GM19238 (cell line): ENCODE measurements at regions not wholly inside any gene's neighbourhood (a gene's known extent, or its start where the extent isn't known, plus 50 kb on each side); places are given as distances from the start of the nearest gene placed in this dataset.

Experiments
- DNase-seq: peaks from one replicate; pipeline ENCODE4 v3.0.0; 2011; ENCODE audit warnings: low spot score; ENCODE audit not compliant: insufficient read length

DNA sequence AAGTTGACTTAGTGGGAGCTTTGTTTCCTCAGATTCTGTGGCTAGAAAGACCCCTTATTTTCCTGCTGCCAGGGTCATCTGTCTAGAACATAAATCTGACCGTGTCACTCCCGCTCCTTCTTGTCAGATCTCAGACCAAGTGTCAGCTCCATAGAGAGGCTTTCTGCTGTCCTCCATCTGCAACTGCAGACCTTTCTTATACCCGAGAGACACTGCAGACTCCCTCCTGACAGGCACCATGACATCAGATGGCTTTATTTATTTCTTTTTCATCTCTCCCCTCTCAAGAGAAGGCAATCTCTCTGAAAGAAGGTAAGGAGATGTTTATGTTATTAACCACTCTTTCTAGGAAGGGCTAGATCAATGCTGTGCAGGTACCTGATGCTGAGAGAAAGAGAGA is 726.5 kb downstream of the UQCRFS1 start:
- no peak for DNase-seq

DNA sequence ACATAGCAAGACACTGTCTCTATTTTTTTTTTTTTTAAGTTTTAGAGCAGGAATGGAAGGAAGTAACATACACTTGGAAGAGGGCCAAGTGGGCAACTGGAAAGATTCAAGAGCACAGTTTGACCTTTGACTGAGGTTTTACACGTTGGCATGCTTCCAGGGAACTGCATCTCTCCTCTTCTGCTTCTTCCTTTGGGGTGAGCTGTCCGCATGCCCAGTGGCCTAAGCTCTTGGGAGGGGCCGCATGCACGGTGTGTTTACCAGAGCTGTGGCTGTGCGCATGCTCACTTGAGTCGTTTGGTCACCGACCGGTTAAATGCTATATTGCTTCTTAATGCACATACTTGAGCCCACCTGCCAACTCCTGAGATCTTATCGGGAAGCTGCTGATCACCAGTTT is 727.7 kb downstream of the UQCRFS1 start:
- DNase-seq: no peak

DNA sequence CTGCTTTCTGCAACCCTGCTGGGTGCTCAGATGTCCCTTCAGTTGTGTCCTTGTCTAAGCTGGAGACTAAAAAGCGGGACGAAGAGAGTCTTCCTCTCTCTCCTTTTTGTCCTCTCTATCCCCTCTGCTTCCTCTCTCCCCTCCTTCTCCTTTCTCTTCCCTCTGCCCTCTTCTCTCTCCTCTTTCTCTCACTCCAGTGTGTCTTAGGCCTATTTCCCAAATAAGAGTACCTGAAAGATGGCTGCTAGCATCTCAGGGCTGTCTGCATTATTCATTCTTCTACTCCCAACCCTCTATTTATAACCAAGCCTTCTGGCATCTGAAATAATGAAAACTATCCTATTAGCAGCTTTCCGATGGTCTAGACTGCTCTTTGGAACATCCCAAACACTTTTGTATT is 729.8 kb downstream of the UQCRFS1 start:
- DNase-seq: no peak

DNA sequence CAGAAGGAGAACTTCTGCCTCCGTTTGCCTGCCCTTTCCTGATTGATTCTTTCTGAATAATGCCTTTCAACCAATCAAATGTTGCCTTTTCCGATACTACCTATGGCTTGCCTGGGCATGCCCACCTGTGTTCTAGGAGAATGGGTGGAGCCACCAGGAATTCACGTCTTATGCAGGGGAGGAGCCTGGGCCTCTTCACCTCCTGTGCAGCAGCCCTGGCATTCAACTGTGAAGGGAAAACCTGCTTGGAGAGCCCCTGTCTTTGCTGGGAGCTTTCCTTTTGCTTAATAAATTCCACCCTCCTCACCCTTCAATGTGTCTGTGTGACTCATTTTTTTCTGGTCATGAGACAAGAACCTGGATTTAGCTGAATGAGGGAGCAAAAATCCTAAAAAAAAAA is 730.7 kb downstream of the UQCRFS1 start:
- DNase-seq: no peak

DNA sequence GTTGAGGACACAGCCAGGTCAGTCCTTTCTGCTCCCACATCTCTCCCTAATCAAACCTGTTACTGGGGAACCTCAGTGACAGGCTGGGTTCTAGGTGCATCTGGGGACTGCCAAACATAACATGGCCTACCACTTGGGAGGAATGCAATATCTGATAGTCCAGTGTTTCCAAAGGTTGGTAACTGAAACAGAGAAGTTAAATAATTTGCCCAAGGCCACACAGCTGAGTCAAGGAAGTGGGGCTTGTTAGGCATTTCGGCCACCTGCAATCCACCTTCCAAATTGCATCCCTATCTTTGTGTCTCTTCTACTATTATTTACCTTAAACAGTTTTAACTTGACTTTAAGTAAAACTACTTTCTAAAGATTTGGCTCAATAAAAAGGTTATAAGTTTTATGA is 731.3 kb downstream of the UQCRFS1 start:
- no peak for DNase-seq

DNA sequence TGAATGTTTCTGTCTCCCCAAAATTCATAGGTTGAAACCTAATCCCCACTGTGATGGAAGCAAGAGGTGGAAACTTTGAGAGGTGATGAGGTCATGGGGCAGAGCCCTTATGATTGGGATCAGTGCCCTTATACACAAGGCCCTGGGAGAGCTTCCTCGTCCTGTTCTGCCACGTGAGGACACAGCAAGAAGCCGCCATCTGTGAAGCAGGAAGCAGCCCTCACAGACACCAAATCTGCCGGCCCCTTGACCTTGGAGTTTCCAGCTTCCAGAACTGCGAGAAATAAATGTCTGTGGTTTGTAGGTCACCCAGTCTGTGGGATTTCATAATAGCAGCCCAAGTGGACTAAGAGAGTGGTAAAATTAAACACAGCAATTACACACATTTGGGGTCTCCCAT is 737.4 kb downstream of the UQCRFS1 start:
- no peak for DNase-seq

DNA sequence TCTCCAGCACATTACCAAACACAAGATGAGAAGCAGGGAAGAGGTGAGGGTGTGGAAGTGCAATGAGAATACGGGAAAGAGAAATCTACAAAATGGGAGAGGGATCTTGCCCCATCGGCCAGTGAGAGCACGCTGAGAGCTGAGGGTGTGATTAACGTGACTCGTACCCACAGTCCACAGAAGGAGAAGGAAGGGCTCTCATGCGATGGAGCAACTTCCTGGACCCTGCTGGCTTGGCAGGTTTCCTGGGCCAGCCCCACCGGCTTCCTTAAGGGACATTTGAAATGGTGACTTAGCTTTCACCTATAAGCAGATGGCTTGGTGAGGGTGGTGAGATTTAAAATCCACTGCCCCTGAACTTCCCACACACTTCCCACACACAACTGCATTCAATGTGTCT is 740.1 kb downstream of the UQCRFS1 start:
- DNase-seq: no peak

DNA sequence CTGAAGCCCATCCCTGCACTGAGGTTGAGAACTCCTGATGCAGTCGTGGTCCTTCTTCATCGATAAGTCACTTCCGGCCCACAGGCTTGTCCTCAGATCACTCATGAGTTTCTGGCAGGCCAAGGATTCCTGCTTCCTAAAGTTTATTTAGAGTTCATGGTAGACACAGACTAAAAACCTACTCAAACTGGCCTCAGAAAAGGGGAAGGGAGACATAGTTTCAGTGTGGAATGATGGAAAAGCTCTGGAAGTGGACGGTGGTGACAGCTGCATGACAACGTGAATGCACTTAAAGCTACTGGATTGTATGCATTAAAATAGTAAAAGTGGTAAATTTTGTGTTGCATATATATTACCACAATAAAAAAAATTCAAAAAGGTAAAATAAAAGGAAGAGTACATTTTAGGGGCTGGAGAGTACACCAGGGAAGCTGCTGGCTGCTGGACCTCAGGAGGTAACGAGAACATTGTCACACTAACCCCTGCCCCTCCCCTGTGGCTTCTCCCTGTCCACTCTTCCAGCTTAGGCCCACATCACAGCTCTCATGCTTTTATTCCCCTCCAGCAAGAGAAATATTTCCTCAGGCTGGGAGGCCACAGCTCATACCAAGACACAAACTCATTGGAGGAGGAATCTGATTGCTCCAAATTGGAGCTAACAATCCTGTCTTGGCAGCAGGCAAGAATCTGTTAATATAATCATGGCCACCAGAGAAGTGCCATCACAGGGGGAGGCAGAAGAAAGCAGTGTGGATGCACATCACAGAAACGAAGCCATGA is 741.0 kb downstream of the UQCRFS1 start:
- no peak for DNase-seq

DNA sequence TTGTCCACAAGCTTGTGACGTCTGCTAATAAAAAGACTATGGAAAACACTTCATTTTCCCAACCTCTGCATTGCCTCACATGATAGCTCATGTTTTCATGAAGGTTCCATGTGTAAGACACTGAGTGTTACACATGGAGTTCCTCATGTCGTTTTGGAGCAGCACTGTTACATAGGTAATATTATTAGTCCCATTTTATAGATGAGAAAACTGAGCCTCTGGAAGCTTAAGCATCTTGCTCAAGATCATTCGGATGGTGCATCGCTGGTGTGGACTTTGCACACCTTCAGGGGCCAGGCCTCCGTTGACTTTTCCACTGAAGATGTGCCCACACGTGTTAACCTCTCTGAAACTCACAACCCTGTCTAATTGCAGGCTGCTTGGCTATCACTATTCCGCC is 743.4 kb downstream of the UQCRFS1 start:
- no peak for DNase-seq

DNA sequence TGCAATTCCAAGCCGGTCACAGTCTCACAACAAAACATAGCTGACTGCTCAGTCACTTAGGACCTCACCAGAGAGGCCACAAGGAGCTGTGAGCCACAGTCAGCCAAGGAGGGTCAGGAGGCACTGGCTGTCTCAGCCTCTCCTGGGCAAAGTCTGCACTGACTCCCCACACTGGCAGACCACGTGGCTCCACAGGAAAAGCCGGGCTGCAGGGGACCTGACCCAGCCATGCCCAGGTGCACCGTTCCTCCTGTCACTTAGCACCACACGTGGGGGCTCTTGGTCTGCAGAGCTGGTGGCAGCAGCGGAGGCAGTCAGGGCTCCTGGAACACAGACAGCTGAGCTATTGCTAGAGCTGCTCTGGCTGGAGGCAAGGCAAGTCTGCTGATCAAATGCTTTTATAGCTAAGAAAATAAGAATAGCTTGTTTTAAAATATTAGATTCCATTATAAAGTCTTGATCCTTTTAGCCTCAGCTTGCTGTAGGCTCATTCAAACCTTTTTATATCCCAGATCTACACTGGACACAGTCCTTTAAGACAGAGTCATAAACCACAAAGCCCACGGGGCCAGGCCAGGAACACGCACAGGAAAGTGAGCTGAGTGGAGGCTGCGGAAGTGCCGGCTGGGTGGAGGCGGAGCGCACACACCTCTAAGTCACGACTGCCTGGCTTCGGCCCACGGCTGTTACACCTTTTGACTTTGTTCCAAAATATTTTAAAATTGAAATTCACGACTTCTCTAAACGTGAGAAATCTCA is 744.1 kb downstream of the UQCRFS1 start:
- DNase-seq: peak; percentile 19

DNA sequence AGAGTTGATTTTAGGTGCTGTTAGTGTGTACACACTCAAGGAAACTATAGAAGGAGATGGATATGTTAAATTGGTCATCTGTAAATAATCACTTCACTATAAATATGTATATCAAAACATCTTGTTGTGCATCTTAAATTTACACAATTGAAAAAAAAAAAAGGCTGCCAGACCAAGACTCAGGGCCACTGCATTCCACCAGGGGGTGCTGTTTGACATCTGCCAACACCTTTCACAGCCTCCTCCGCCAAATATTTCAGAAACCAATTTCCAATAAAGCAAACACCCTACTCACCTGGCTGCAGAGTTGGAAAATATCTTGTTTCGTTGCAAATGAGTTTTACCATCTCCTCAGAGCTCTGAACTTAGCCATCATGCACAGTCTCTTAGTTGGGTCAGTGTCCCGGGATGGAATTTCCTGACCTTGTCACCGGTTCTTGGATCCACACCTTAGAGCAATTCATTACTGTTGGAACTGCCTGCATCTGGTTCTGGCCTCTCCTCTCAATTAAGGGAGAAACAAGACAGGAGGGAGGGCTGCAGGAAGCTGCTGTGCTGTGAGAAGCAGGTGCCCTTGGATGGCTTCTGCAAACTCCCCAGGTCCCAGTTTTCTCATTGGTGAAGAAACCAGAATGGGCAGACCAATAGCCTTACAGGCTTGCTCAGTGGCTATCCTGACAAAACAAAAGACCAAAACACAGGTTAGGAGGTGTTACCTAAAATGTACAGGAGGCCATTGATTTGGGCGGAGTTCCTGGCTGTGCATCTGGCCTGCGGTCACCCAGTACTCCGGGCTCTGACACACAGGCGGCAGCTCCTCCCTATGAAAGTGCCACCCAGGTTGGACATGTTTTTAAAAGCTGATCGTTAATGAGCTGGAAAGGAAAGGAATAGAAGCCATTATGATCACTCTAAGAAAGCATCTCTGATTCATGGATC is 746.6 kb downstream of the UQCRFS1 start:
- peak; percentile 32 for DNase-seq

DNA sequence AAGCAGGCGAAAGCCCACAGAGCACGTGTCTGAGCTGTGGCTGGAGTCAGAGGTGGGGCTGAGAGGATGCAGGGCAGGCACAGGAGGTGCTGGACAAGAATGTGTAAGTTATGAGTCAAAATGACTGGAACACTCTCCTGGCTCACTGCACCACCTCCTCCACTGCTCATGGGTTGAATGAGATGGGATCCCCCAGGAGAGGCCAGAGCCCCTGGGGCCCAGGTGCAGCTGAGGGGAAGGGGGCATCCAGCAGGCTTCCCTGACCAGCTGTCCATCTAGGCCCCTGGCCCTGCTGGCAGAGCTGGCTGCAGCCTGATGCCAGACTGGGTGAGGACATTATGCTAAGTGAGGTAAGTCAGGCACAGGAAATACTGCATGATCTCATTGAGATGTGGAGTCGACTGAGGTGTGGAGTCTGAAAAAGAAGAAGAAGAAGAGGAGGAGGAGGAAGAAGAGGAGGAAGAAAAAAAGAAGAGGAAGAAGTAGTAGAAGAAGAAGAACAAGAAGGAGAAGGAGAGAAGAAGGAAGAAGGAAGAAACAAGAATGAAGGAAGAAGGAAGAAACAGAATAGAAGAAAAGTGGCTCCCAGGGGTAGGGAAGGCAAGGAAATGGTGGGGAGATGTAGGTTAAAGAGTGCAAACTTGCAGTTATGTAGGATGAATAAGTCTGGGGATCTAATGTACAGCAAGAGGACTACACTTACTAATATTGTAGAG is 747.4 kb downstream of the UQCRFS1 start:
- no peak for DNase-seq

DNA sequence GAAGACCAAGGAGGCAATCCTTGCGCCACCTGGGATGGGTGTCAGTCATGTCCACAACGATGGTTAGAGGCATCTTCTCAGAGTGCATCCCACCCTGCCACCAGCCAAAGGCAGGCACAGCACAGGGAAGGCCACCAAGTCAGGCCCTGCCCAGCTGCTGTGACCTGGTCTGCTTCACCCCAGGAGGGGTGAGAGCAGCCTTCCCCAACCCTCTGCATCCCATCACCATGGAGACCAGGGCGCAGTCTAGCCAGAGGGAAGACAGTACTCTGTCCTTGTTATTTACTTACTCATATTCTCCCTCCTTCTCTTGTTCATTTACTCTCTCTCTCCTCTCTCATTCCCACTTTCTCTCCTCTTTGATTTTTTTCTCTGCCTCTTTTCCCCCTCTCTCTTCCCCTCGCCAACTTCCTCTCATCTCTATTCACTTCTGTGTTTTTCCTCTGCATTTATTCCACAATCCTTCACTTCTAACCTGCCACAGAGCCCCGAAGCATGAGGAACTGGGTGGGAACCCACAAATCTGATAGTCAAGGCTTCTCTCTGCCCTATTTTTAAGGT is 749.4 kb downstream of the UQCRFS1 start:
- no peak for DNase-seq

DNA sequence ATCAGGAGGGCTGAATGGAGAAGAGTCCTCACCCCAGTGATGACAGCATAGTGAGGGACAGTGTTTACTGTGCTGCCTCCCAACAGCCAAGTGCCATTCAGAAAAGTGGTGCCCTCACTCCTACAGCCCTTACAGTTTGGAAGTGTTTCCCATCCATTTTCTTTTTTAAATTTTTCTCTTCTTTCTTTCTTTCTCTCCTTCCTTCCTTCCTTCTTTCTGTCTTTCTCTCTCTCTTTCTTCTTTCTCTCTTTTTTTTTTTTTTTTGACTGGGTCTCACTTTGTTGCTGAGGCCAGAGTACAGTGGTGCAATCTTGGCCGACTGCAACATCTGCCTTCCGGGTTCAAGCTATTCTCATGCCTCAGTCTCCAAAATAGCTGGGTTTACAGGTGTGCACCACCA is 755.3 kb downstream of the UQCRFS1 start:
- no peak for DNase-seq

DNA sequence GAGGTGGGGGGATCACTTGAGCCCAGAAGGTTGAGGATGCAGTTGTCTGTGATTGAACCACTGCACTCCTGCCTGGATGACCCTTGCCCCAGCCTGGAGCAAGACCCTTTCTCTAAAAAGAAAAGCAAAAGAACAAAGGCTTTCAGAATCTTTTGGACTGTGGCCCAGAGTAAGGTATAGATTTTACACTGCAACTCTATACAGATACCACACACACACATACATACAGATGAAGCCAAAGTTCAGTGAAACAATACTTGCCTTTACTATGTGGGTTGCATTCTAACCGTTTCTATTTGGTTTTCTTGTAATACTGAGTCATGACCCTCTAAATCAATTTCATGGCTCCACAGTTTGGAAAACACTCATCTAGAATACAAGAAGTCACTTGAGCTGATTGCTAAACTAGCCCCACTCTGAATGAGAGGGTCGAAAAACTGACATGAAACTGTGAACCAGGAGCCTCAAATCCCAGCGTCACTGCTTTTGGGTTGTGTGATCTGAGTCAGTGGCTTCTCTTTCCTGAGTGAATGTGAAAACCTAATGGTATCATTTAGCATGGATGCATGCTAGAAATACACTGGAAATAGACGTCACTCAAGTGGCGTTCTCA is 756.1 kb downstream of the UQCRFS1 start:
- DNase-seq: no peak

DNA sequence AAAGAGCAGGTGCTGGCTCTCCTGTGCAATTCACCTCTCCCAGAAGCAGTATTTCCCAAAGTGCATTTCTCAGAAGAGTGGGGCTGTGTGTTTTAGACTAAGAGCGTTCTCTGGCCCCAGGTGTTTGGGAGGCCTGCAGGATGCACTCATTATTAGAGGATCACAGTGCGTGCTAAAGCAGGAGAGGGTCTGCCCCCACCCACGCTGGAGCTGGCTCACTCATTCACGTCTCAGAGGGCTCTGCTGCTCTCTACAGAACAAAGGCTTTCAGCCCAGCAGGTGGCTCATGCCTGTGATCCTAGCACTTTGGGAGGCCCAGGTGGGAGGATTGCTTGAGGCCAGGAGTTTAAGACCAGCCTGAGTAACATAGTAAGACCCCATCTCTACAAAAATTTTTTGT is 756.7 kb downstream of the UQCRFS1 start:
- DNase-seq: no peak

DNA sequence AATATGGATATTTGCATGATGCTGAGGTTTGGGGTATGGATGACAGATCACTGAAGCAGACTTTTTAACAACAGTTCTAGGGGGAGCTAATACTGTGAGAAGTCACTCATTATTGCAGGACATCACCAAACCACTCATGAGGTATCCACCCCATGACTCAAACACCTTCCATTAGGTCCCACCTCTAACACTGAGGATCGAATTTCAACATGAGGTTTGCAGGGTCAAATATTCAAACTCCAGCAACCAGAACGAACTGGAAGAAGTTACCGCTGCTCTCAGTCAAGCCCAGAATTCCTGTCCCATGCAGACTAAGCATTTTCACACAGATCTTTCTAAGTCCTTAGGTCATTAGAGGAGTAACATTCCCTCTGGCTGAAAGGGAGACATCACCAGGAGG is 758.9 kb downstream of the UQCRFS1 start:
- DNase-seq: no peak

DNA sequence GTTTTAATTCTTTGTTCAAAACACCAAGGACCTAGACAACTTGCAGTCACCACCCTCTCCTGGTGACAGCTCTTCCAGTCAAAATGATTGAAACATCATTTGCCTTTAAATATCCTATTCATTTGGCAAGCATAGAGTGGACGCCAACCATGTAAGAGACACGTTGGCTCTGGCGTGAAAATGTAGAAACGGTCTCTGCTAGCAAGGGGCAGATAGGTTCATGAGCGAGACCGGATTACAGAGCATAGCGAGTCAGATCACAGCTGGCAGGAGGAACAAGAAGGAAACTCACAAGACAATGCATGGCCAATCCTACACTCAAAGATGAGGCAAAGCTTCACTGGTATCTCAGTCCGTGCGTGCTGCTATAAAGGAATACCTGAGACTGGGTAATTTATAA is 759.5 kb downstream of the UQCRFS1 start:
- no peak for DNase-seq

DNA sequence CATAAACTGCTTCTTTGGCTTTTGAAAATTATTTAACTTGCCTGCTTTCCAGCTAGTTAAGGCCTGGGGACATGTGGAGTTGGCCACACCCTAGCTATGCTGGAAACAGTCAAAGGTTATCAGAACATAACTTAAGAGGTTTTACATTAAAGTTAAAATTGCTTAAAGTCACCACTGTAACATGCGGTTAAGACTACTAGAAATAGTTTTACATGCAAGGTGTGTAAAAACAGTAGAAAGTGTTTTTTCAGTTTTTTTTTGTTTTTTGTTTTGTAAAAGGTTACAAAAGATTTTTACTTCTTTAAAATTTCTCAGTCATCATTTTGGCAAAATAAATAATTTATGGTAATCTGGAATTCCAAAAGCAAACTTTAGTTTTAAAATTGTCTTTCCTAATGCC is 763.1 kb downstream of the UQCRFS1 start:
- DNase-seq: no peak

DNA sequence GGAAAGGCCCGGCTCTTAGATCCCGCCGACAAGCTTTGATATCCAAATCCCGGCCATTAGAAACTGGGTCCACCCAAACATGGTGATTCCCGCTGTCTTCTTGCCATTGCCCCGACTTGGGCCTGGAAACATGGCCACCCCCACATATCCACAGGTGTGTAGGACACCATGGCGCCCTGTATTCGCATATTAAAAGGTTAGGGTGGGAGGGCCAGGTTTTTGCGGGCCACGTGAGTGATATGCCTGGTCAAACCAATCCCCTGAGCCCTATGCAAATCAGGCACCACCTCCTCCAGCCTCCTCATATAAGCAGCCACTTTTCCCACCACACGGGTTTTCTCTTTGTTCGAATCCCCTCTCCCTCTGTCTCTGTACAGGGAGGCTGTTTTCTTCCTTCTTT is 766.4 kb downstream of the UQCRFS1 start:
- DNase-seq: no peak

DNA sequence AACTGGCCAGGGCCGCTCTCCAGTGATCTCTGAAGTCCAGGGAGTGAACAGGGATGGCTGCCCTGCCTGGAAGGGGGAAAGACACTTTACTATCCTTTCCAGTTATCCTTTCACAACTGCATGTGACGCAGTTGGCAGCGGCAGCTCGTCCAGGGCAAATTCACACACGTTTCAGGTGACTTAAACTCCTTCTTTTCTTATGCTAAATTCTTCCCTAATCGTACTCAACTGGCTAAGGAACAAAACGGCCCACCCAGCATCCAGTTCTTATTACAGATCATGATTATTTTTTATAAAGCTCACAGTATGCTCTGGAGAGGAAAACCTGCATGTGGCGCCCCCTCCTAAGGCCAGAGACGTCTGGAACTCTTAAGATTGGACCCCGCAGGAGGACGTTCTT is 767.1 kb downstream of the UQCRFS1 start:
- no peak for DNase-seq
